WI38 (cell line): ENCODE measurements at regions not wholly inside any gene's neighbourhood (a gene's known extent, or its start where the extent isn't known, plus 50 kb on each side); places are given as distances from the start of the nearest gene placed in this dataset.

Source experiments
- H3K4me3 ChIP-seq: 2 replicates; pipeline ENCODE4 v1.5.1; 2011; ENCODE audit warnings: low read depth, mild to moderate bottlenecking, control low read depth, low read length
- TF ChIP-seq, protein P1 (sequence below): IDR thresholded peaks from 2 replicates; pipeline ENCODE4 v1.5.1; 2012; ENCODE audit warnings: low read depth, mild to moderate bottlenecking, control low read depth, low read length

DNA sequence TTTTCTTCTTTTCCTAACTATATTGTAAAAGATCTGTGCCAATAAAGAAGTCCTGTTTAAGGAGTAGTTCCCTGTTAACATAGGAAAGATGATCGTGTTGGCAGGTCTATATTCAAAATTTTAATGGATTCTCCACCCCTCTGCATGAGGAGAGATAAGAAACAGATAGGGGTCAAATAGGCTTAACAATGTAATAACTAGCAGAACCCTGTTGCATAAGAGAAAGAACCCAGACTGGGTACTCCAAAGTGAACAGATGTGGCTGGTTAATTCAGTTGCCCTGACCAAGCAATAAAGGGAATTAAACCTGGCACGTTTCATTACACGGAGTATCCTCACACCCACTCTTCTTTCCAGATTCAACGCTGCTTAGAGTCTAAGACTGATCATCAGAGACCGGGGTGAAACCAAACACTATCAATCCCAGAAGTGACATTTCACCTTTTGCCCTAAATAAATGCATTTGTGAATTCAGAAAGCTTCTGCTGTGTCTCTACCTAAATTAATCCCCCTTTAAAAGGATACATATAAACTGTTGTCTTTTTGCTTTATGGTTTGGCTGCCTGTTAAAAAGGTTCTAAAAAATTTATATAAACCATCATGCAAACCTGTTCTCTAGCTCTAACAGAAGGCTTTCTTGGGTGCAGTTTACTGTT lies 1276.9 kb upstream of the WWC1 start:
- H3K4me3 ChIP-seq: no peak overlapping the region
- TF ChIP-seq, protein P1, sequence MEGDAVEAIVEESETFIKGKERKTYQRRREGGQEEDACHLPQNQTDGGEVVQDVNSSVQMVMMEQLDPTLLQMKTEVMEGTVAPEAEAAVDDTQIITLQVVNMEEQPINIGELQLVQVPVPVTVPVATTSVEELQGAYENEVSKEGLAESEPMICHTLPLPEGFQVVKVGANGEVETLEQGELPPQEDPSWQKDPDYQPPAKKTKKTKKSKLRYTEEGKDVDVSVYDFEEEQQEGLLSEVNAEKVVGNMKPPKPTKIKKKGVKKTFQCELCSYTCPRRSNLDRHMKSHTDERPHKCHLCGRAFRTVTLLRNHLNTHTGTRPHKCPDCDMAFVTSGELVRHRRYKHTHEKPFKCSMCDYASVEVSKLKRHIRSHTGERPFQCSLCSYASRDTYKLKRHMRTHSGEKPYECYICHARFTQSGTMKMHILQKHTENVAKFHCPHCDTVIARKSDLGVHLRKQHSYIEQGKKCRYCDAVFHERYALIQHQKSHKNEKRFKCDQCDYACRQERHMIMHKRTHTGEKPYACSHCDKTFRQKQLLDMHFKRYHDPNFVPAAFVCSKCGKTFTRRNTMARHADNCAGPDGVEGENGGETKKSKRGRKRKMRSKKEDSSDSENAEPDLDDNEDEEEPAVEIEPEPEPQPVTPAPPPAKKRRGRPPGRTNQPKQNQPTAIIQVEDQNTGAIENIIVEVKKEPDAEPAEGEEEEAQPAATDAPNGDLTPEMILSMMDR: no peak

DNA sequence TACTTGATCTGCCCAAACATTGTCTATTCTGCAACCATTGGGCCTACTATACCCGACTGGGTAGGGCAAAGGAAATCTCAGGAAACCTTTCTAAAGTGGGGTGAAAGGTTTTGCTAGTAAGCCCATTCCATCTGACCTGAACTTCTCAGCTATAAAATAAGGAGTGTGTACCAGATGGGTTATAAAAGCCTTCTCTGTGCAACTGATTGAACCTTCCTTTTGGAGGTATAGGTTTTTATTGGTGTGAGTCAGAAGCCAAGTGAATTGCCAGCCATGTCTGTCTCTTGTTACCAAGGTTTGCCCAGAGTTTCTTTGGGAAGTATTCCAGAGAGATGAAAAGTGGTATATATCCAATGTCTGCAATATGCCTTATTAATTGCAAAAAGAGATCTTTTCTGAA lies 1271.0 kb upstream of the WWC1 start:
- TF ChIP-seq, protein P1: no peak
- H3K4me3 ChIP-seq: no peak overlapping the region

DNA sequence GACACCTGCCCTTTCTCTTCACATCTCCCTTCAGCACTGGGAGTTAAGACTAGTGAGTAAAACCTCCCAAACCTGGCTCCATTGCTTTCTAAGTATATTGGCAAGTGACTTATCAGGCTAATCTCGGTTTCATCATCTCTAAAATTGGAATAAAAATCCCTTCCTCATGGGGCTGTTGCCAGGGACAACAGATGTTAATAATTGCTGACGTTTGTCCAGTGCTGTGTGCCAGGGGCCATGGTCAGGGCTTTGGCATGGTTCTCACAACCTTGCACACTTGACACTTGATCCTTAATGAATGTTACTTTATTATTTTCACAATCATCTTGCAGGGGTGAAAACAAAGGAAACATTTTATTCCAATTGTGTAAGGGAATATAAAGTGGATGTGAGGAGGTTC lies 1262.0 kb upstream of the WWC1 start:
- TF ChIP-seq, protein P1: no peak
- H3K4me3 ChIP-seq: no peak overlapping the region

DNA sequence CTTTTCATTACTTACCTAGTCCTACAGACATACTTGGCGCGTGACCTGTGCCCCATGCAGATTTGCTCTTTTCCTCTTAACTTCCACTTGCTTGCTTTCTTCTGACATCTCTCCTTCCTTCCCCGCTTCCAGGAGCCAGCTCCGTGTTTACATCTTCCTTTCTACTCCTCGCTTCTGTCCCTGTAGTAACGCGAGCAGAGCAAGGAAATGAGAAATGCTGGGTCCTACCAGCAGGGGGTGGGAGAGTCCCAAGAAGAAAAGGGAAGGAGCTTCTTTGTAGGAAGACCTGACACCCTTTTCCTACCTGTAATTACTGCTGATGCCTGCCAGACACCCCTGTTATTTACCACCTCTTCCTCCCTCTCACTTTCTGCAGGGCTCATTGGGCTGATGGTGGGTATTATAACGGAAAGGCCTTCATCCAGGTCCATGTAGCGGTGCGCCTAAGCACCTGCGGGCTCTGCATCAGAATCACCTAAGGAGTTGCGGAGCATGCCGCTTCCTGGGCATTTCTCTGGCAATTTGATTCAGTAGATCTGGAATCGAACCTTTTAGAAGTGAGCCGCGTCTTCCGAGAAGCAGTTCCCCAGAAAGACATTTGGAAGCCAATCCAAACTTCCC lies 1260.8 kb upstream of the WWC1 start:
- no peak overlapping the region for H3K4me3 ChIP-seq
- TF ChIP-seq, protein P1: 0 out of 2 replicates have a peak, but pooled peaks have one; percentile 9

DNA sequence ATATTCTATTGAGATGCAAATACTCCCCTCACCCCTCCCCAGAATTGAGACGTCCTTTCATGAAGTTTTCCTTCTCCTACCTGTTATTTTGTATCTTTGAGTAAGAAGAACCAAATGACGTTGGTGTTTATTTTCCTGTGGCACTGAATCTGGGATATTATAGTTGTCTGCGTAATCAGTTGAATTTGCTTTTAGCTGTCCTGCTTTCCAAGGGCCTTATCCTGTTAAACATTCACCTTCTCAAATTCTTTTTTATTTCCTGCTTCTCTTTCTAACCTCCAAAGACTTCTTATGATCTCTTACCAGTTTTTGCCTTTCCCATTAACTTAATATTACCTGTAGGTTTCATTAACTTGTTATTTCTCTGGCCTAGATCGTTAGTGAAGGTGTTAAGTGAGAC lies 1254.9 kb upstream of the WWC1 start:
- no peak overlapping the region for H3K4me3 ChIP-seq
- TF ChIP-seq, protein P1: no peak

DNA sequence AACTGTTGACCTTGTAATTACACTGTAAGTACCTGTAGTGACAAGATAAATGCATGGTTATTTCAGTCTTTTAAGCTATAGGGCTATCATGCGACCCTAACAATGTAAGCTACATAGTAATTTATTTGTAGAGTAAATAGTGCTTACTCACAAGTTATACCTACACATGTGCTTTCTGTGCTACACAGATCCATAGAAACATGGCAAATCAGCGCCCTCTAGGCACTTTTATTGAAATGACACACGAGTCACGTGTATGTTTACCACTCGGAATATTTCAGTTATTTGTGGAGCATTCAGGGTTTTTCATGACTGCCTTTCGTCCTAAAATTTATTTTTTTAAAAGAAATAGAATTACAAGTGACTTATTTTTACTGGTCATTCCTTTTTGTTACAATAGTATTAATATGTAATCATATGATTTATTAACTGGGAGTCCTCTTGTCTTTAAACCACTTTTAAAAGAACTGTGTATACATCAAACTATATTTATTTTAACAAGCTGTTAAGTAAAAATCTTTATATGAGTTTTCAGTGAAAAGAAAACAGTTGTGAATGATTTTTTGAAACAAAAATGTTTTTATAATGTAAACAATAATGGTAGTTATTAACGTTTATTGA lies 1242.3 kb upstream of the WWC1 start:
- H3K4me3 ChIP-seq: no peak overlapping the region
- TF ChIP-seq, protein P1: no peak
